ENCODE measurements at regions not wholly inside any gene's neighbourhood (a gene's known extent, or its start where the extent isn't known, plus 50 kb on each side); places are given as distances from the start of the nearest gene placed in this dataset.

GRCh38 chr2:187024739-187025138, 175.8 kb upstream of the ZSWIM2 start:
- no peak for TF ChIP-seq CTCF (IDR thresholded peaks at IDR 0.05; ENCODE audit: low read depth, low read length)
- no peak for TF ChIP-seq MAX (IDR thresholded peaks at IDR 0.05; ENCODE audit: low read depth, low read length)
- TF ChIP-seq POLR2A (IDR thresholded peaks at IDR 0.05; ENCODE audit: extremely low read depth, insufficient read length): no peak
- no peak for TF ChIP-seq MYC (IDR thresholded peaks at IDR 0.05; ENCODE audit: low read depth, low read length)

Data from NB4 (cell line).